ENCODE measurements at regions not wholly inside any gene's neighbourhood (a gene's known extent, or its start where the extent isn't known, plus 50 kb on each side); places are given as distances from the start of the nearest gene placed in this dataset.

GRCh38 chr6:33897189-33897780 lies 93.5 kb upstream of the MLN start:
- no peak for DNase-seq (ENCODE audit: low read depth)
- TF ChIP-seq CTCF (IDR thresholded peaks at IDR 0.05; ENCODE audit: insufficient read depth, low read depth, low read length, missing control alignments), result no peak
- H3K4me3 ChIP-seq (ENCODE audit: low read length), result no peak overlapping the region

- no peak for TF ChIP-seq CTCF (IDR thresholded peaks at IDR 0.05; ENCODE audit: insufficient read depth, low read depth, low read length, missing control alignments)
- no peak overlapping the region for H3K4me3 ChIP-seq (ENCODE audit: low read length)
- no peak for DNase-seq (ENCODE audit: low read depth)
Measured at GRCh38 chr6:33896391-33897188, 92.8 kb upstream of the MLN start.

GRCh38 chr6:33895988-33896387 lies 92.2 kb upstream of the MLN start:
- no peak for TF ChIP-seq CTCF (IDR thresholded peaks at IDR 0.05; ENCODE audit: insufficient read depth, low read depth, low read length, missing control alignments)
- DNase-seq (ENCODE audit: low read depth), result no peak
- no peak overlapping the region for H3K4me3 ChIP-seq (ENCODE audit: low read length)

- TF ChIP-seq CTCF (IDR thresholded peaks at IDR 0.05; ENCODE audit: insufficient read depth, low read depth, low read length, missing control alignments), result no peak
- H3K4me3 ChIP-seq (ENCODE audit: low read length), result no peak overlapping the region
- DNase-seq (ENCODE audit: low read depth), result no peak
Measured at GRCh38 chr6:33895296-33895695, 91.5 kb upstream of the MLN start.

GRCh38 chr6:33894438-33894837 lies 90.6 kb upstream of the MLN start:
- no peak for DNase-seq (ENCODE audit: low read depth)
- TF ChIP-seq CTCF (IDR thresholded peaks at IDR 0.05; ENCODE audit: insufficient read depth, low read depth, low read length, missing control alignments), result no peak
- no peak overlapping the region for H3K4me3 ChIP-seq (ENCODE audit: low read length)

- H3K4me3 ChIP-seq (ENCODE audit: low read length), result no peak overlapping the region
- no peak for DNase-seq (ENCODE audit: low read depth)
- TF ChIP-seq CTCF (IDR thresholded peaks at IDR 0.05; ENCODE audit: insufficient read depth, low read depth, low read length, missing control alignments), result no peak
Measured at GRCh38 chr6:33892581-33893346, 89.0 kb upstream of the MLN start.

All from epithelial cell of esophagus (primary cell).